GM12878 (cell line): ENCODE measurements at regions not wholly inside any gene's neighbourhood (a gene's known extent, or its start where the extent isn't known, plus 50 kb on each side); places are given as distances from the start of the nearest gene placed in this dataset.

Experiments used
- ATAC-seq: fragments of 200-7000 bp; cut with Tn5 transposase; 3 replicates; pipeline ENCODE4 v1.9.1; 2020; ENCODE audit warnings: mild to moderate bottlenecking, moderate library complexity
- BruUV-seq: library from RNA; stranded (reverse); fragments of 400-500 nt; replicated peaks from 2 replicates; lab custom pipeline; 2021; lab: Mats Ljungman, UMichigan
- CTCF ChIA-PET: fragments of 300-600 bp; sonication (Branson Sonifier 250); formaldehyde crosslinking; extraction: SDS; loops from one replicate; lab custom pipeline; 2021; ENCODE audit warnings: inconsistent platforms; lab: Yijun Ruan, JAX
- POLR2A ChIA-PET: fragments of 350-600 bp; formaldehyde crosslinking; extraction: SDS; loops from one replicate; lab custom pipeline; 2021; ENCODE audit warnings: inconsistent platforms; lab: Charles Lee
- RAD21 ChIA-PET: fragments of 300-600 bp; sonication (Branson Sonifier 250); formaldehyde crosslinking; loops from one replicate; lab custom pipeline; 2023; ENCODE audit warnings: antibody characterized with exemption; ENCODE audit not compliant: unreplicated experiment; lab: Charles Lee
- SMC1A ChIA-PET: fragments of 300-600 bp; sonication (Branson Sonifier 250); formaldehyde crosslinking; loops from one replicate; lab custom pipeline; 2023; ENCODE audit not compliant: unreplicated experiment, uncharacterized antibody; lab: Charles Lee
- DNase-seq: peaks from one replicate; pipeline ENCODE4 v3.0.0-alpha.2; 2011; ENCODE audit warnings: low read depth, low spot score
- FAIRE-seq: peaks from 3 replicates; lab custom pipeline; 2011; peaks lifted over from hg19 to GRCh38; lab: Jason Lieb, UNC
- H2AFZ ChIP-seq: 2 replicates; pipeline ENCODE4 v1.6.0; 2011; ENCODE audit warnings: low read depth, low read length, control low read depth; ENCODE audit not compliant: control insufficient read depth
- H3K27ac ChIP-seq: 2 replicates; pipeline ENCODE4 v1.5.1; 2011; ENCODE audit warnings: control low read depth; ENCODE audit not compliant: control insufficient read depth, insufficient read depth
- H3K27me3 ChIP-seq, 2 experiments: replicated peaks in 1 of 2; 2 replicates each; pipeline versions ENCODE4 v1.6.0 to v1.6.1; 2011; ENCODE audit warnings: low read length in 1 of 2; ENCODE audit not compliant: control insufficient read depth in 2 of 2, insufficient read depth in 2 of 2
- H3K36me3 ChIP-seq, 2 experiments: 2 replicates each; pipeline ENCODE4 v1.5.1; 2011; ENCODE audit warnings: low read length in 1 of 2; ENCODE audit not compliant: control insufficient read depth in 2 of 2, insufficient read depth in 2 of 2
- H3K4me1 ChIP-seq: 2 replicates; pipeline ENCODE4 v1.6.1; 2011; ENCODE audit warnings: mild to moderate bottlenecking, low read length, moderate library complexity, mixed read lengths; ENCODE audit not compliant: control insufficient read depth, insufficient read depth
- H3K4me2 ChIP-seq: 2 replicates; pipeline ENCODE4 v1.6.0; 2011; ENCODE audit warnings: control low read depth; ENCODE audit not compliant: control insufficient read depth, insufficient read depth
- H3K4me3 ChIP-seq: fragments of 200-600 bp; sonication (generic); 2 replicates; pipeline ENCODE4 v1.5.1; 2016
- H3K79me2 ChIP-seq: 2 replicates; pipeline ENCODE4 v1.6.0; 2011; ENCODE audit warnings: low read length; ENCODE audit not compliant: control insufficient read depth, insufficient read depth
- H3K9ac ChIP-seq: 2 replicates; pipeline ENCODE4 v1.8.0; 2011; ENCODE audit warnings: low read length, control low read depth, mixed read lengths; ENCODE audit not compliant: control insufficient read depth, insufficient read depth
- H3K9me3 ChIP-seq: replicated peaks from 3 replicates; pipeline ENCODE4 v1.5.1; 2011; ENCODE audit warnings: mild to moderate bottlenecking, low read length; ENCODE audit not compliant: control insufficient read depth, insufficient read depth
- H4K20me1 ChIP-seq: 2 replicates; pipeline ENCODE4 v1.6.0; 2011; ENCODE audit not compliant: control insufficient read depth, insufficient read depth
- ATF3 ChIP-seq: IDR thresholded peaks from 2 replicates; pipeline ENCODE4 v1.6.1; 2011; ENCODE audit warnings: low read depth, mild to moderate bottlenecking, low read length, moderate library complexity, borderline replicate concordance; ENCODE audit errors: extremely low read depth
- BACH1 ChIP-seq: fragments of 450-650 bp; IDR thresholded peaks from 2 replicates; pipeline ENCODE4 v1.6.1; 2017; ENCODE audit warnings: mild to moderate bottlenecking, borderline replicate concordance
- HDAC6 ChIP-seq: fragments of 200-600 bp; sonication (generic); IDR thresholded peaks from one replicate; pipeline ENCODE4 v1.8.0; 2017; ENCODE audit warnings: antibody characterized with exemption; ENCODE audit not compliant: unreplicated experiment
- JUND ChIP-seq: IDR thresholded peaks from 2 replicates; pipeline ENCODE4 v1.6.1; 2012; ENCODE audit warnings: low read depth, mild to moderate bottlenecking, low read length, improper control_type of control experiment, moderate library complexity
- MYC ChIP-seq: IDR thresholded peaks from 2 replicates; pipeline ENCODE4 v1.6.1; 2011; ENCODE audit warnings: mild to moderate bottlenecking, low read length, moderate library complexity, inconsistent platforms; ENCODE audit not compliant: insufficient read depth, insufficient replicate concordance, insufficient read length, severe bottlenecking
- NFYA ChIP-seq: IDR thresholded peaks from 2 replicates; pipeline ENCODE4 v1.6.1; 2011; ENCODE audit warnings: low read depth, mild to moderate bottlenecking, low read length, improper control_type of control experiment, borderline replicate concordance
- POU2F2 ChIP-seq: IDR thresholded peaks from 3 replicates; pipeline ENCODE4 v1.6.1; 2011; ENCODE audit warnings: low read depth, mild to moderate bottlenecking, low read length, borderline replicate concordance
- RAD51 ChIP-seq: fragments of 450-650 bp; IDR thresholded peaks from 2 replicates; pipeline ENCODE4 v1.6.1; 2016; ENCODE audit warnings: moderate library complexity, mild to moderate bottlenecking, inconsistent platforms
- SMAD5 ChIP-seq: IDR thresholded peaks from 2 replicates; pipeline ENCODE4 v1.6.1; 2016; ENCODE audit warnings: antibody characterized with exemption, low read depth
- SRF ChIP-seq, 2 experiments: IDR thresholded peaks; 2 replicates each; pipeline ENCODE4 v1.6.1; 2011; ENCODE audit warnings: low read depth in 2 of 2, low read length in 2 of 2, mild to moderate bottlenecking in 1 of 2, moderate library complexity in 1 of 2
- TAF1 ChIP-seq: IDR thresholded peaks from 2 replicates; pipeline ENCODE4 v1.6.1; 2011; ENCODE audit warnings: mild to moderate bottlenecking, low read depth, low read length, borderline replicate concordance
- TCF12 ChIP-seq: IDR thresholded peaks from 2 replicates; pipeline ENCODE4 v1.6.1; 2011; ENCODE audit warnings: low read depth, mild to moderate bottlenecking, low read length
- ZNF274 ChIP-seq: IDR thresholded peaks from one replicate; pipeline ENCODE4 v1.8.0; 2011; ENCODE audit not compliant: insufficient read length, insufficient read depth
- WGBS: methylation state at CpG from one replicate; pipeline ENCODE4 v1.1.6; 2016; ENCODE audit warnings: low lambda C conversion rate; ENCODE audit not compliant: insufficient replicate concordance, insufficient coverage; ENCODE audit errors: missing lambda C conversion rate; 5-methylcytosine and 5-hydroxymethylcytosine counted together
- in situ Hi-C: fragments of 300-500 bp; cut with MboI; formaldehyde crosslinking; loops from 9 replicates; pipeline ENCODE4 v1.14.3; 2018; ENCODE audit warnings: mixed read lengths
- intact Hi-C: fragments of 100-400 bp; cut with micrococcal nuclease; formaldehyde crosslinking; loops from one replicate; pipeline ENCODE4 v1.14.2; 2022; ENCODE audit not compliant: unreplicated experiment

GRCh38 chr15:87739866-87740265 lies 516.7 kb downstream of the NTRK3 start:
- BruUV-seq = no TSS peak
- TF ChIP-seq MYC (no peak), NFYA (no peak), RAD51 (no peak), POU2F2 (no peak), ATF3 (no peak), TCF12 (no peak), SMAD5 (no peak), ZNF274 (no peak), BACH1 (no peak), JUND (no peak), TAF1 (no peak), SRF (IDR thresholded peaks at IDR 0.05; ENCODE audit: low read depth in 2 of 2, low read length in 2 of 2) (no peak), HDAC6 (no peak)
- TF ChIP-seq, all 136 proteins: peak for 0
- H3K4me1 ChIP-seq = no peaks in the 10 kb centered on the region
- H4K20me1 ChIP-seq = no peaks in the 10 kb centered on the region
- DNase-seq = no peak
- ChIA-PET SMC1A (no interaction called here), RAD21 (no interaction called here), CTCF (no interaction called here), POLR2A (no interaction called here)
- in situ Hi-C loops (no loop called here), intact Hi-C loops (no loop called here)
- no peaks in the 10 kb centered on the region for H3K27me3 ChIP-seq
- H3K36me3 ChIP-seq = no peaks in the 10 kb centered on the region
- H3K4me2 ChIP-seq = no peak overlapping the region
- H3K9ac ChIP-seq = no peak overlapping the region
- no peak for ATAC-seq
- WGBS = 0% methylated on average over 2 of the region's 2 CpGs
- no peaks in the 10 kb centered on the region for H3K9me3 ChIP-seq
- no peak overlapping the region for H3K4me3 ChIP-seq
- H3K79me2 ChIP-seq = no peaks in the 10 kb centered on the region
- no peak overlapping the region for H3K27ac ChIP-seq
- no peak for FAIRE-seq
- H2AFZ ChIP-seq = no peak overlapping the region
